ENCODE measurements at regions not wholly inside any gene's neighbourhood (a gene's known extent, or its start where the extent isn't known, plus 50 kb on each side); places are given as distances from the start of the nearest gene placed in this dataset.

DNA sequence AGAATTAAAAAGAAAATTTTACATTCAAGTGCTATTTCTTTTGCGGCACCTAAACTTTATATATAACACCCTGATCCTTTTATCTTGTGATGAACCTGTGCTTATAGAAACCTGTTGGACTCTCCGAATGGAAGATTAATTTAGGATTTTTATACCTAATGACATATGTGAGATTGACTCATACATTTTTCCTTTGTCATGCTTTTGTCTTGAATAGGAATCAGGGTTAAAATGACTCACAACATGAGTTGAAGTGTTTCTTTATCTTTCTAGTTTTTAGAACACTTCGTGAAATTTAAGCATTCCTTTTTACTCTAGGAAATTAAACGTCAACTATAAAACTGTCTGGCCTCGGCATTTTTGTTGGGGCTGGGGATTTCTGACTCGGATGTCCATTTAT lies 378.9 kb downstream of the PCDH20 start:
- no peak for DNase-seq (ENCODE audit: low read depth, low spot score)

DNA sequence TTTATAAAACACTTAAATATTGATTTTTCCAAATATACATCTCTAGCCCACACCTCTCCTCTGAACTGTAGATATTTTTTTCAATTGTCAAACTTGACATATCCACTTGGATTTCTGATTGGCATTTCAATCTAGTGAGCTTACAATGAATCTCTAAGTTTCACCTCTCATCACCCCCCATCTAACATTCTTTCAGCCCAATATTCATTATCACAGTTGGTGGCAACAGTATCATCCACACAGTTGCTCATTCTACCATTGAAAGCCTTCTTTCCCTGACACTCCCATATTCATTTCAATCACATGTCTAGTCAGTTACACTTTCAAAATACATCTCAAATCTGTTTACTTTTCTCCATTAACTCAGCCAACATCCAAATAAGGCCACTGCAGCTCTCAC lies 385.2 kb downstream of the PCDH20 start:
- DNase-seq (ENCODE audit: low read depth, low spot score), result no peak

DNA sequence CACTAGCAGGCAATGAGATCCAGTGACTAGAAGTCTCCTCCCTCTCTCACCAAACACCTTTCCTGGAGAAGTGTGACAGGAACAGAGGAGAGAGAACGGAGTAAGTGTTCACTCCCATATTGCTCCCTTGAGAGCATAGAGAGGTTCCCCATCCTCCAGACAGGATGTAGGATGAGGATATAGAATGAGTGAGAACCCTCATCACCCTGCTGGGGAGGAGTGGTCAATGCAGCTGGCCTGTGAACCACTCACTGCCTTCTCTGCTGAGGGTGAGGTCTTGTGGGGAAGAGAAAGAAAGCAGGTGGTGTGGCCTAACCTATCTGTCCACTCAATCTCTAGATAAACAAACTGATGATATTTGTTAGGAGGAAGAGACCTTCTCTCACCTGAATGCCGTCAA lies 386.6 kb downstream of the PCDH20 start:
- peak; percentile 2 for DNase-seq (ENCODE audit: low read depth, low spot score)

DNA sequence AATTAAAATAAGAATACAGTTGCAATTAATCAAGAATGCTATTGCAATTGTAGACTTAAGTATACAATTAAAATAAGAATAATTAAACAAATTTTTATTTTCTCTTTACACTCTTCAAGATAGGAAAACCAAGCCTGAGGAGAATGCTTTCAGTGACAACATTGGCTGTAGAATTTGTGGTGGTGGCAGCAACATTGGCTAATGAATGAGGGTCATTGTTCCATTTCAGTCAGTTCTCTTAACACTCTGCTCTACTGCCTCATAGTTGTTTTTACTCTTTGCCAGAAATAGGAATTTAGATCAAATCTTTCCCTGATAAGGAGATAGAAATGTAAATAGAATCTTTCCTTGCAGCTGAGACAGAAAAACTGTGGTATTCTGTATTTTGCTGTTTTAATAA lies 391.6 kb downstream of the PCDH20 start:
- DNase-seq (ENCODE audit: low read depth, low spot score), result no peak

DNA sequence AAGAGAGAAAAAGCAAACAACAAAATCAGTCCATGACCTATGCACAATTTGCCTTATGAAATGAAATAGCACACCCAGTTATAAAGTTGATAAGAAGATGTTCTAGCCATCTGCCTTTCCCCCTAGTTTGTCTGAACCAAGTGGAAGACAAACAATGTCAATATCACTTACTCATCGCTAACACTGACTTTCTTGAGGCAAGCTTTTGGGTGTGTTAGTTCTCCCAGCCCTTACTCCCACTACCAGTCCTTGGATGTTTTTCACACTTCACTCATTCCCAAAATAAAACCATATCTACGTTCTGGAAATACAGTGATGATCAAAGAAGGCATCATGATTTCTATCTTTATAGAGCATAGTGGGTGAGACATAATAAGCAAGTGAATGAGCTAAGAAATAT lies 393.8 kb downstream of the PCDH20 start:
- DNase-seq (ENCODE audit: low read depth, low spot score), result no peak

DNA sequence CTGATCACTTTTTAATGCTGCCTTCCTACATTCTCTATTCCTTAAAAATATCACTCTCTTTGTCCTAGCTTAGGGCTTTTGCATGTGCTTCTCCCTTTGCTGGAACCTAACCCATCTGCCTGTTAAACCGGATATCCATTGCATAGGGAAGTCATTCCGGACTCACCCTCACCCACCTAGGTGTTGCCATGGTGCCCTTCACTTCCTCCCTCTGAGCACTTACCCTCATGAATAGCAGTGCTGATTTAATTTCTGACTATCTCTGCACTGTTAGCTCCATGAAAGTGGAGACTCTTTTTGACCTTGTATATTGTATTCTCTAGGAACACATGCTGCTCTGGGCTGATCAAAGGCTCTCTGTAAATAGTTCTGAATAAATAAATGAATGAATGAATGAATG lies 401.9 kb downstream of the PCDH20 start:
- DNase-seq (ENCODE audit: low read depth, low spot score), result no peak

DNA sequence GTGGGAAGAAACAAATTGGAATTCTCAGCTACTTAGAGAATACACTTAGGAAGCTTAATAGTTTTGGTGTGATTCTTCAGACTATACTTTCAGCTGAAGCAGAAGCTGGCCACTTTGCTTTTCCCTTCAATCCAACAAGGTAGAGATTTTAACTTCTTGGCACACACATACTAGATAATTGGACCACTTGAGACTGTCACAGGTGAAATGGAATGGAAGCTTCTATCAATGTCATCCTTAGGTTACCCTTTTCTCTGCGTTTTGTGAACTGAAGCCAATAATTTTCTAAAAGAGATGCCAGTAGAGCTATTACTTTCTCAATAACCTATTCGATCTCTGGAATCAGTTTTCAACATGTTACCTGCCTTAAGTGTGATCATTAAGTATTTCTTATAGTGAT lies 405.3 kb downstream of the PCDH20 start:
- DNase-seq (ENCODE audit: low read depth, low spot score), result no peak

DNA sequence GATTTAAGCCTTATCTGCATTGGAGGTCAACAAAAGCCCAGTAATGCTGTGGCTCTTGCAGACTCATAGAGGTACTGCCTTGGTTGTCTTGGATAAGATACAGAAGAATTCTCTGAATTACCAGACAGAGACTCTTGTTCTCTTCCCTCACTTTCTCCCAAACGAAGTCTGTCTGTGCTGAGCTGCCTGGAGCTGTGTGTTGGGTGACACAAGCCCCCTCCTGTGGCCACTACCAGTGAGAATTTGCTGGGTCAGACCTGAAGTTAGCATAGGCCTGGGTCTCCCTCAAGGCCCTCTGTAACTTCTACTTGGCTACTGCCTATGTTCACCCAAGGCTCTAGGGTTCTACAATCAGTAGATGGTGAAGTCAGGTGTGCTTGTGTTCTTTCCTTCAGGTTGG lies 413.0 kb downstream of the PCDH20 start:
- no peak for DNase-seq (ENCODE audit: low read depth, low spot score)

DNA sequence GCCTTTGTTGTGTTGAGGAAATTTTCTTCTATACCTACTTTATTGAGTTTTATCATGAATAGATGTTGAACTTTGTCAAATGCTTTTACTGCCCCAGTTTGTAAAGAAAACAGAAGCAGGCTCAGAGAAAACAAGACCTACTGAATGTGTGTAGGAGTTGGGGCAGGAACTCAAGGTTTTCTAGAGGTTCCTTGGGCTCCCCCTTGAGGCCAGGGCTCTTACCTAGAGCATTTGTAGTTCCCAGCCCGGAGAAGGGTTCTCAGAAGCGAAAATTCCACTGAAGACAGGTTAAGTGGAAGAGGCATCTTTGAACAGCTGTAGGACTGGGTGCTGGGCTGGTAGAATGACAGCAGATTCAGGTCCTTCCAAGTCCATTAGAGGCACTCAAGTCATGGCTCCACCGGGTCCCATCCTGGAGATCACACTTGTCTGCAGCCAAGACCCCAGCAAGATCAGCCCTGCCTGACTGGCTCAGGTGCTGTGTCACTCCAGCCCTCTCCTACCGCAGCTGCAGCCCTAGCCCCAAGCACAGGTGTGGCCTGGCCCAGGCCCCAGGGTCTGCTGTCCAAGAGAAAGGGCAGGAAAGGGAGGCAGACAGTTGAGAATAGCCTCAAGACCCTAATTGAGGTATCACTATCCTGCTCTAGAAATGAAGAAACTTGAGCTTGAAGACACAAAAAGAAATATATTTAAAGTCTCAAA lies 425.5 kb downstream of the PCDH20 start:
- DNase-seq (ENCODE audit: low read depth, low spot score), result peak; percentile 28

DNA sequence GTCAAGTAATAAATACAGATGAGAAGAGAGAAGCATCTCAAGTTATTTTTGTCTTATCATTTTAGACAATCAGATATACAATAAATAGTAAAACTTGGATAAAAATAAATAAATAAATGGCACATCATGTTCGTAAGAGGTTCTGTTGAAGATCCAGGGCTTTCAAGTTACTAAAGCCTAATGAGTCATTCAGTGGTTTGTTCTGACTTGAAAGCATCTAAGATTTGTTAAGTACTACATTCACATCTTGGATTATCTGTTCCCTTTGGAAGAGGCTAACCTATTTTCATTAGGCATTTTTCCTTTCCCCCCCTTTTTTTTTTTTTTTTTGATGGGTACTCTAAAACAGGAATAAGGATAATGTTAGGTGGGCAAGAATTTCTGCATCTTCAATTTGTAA lies 429.3 kb downstream of the PCDH20 start:
- no peak for DNase-seq (ENCODE audit: low read depth, low spot score)

DNA sequence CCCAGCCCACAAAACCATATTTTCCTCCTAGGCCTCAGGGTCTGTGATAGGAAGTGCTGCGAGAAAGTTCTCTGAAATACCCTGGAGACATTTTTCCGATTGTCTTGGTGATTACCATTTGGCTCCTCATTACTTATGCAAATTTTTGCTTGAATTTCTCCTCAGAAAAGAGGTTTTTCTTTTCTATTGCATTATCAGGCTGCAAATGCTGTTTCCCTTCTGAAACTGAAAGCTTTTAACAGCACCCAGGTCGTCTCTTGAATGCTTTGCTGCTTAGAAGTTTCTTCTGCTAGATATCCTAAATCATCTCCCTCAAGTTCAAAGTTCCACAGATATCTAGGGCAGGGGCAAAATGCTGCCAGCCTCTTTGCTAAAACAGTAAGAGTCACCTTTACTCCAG lies 434.2 kb downstream of the PCDH20 start:
- no peak for DNase-seq (ENCODE audit: low read depth, low spot score)

DNA sequence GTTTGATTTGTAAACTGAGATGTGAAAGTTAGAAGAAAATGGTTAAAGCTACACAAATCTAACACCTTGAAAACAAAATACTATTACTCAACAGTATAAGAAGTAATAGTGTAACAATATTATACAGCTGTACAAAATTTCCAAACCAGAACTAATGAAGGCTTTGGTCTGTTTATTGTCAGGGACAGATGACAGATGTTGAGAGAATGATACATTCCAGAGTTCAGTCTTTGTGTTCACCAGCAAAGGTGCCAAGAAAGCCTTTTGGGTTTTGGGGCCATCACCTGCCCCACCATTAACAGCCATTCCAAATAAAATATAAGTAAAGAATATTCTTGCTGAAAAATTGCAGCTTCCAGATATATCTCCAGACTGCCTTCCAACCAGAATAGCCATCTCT lies 439.3 kb downstream of the PCDH20 start:
- no peak for DNase-seq (ENCODE audit: low read depth, low spot score)

DNA sequence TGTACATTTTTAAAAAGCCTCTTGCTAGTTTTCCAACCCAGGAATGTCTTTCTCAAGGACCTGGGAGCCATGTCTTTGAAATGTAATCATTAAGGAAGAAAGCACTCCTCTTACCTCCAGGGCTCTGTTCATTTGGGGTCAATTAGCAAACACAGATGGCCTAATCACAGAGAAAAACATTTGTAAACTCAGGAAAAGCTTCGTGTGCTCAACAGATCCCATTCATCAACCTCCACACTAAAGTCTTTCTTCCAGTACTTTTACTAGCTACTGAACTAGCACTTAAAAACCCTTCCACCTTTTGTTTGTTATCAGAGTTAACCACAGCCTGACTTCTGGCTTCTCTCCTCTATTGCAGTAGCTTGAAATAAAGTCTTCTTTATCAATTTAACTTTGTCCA lies 441.4 kb downstream of the PCDH20 start:
- DNase-seq (ENCODE audit: low read depth, low spot score), result no peak

DNA sequence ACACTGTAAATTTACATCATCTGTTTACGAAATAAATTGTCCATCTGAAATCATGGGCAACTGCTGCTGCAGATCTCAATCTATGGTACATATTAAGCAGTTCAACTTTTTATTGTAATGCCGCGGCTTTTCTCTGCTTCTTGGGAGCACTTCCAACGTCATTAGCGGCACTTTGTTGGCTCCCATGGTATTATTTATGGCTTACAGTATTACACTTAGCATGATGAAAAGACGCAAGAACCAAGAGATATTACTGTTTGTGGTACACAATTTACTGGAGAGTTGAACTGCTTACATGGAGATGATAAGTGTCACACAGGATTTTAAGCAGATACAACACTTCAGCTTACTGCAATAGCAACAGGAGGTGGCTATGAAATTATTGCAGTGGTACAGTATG lies 442.1 kb downstream of the PCDH20 start:
- DNase-seq (ENCODE audit: low read depth, low spot score), result no peak

DNA sequence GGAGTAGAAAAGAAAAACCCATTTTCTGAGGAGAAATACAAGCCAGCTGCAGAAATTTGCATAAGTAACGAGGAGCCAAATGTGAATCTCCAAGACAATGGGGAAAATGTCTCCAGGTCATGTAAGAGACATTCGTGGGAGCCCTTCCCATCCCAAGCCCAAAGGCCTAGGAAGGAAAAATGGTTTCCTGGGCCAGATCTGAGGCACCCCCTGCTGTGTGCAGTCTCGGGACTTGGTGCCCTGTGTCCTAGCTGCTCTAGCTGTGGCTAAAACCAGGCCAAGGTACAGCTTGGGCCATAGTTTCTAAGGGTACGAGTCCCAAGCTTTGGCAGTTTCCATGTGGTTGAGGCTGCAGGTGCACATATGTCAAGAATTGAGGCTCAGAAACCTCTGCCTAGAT lies 444.9 kb downstream of the PCDH20 start:
- no peak for DNase-seq (ENCODE audit: low read depth, low spot score)

DNA sequence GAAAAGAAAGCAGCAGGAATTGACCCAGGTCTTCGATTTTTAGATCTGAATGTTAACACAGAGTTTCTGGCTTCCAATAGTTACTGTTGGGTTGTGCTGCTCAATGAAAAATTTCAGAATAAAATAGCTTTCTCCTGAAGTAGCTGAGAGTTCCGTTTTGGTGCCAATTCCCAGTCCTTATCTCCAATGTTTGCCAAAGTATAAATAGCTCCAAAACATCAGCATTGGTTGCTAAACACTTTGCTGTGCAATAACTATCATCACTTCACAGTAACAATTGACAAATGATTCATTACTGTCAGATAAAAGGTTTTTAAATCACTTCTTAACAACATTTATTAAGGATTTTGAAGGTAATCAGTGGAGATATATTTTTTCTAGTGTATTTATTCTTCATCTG lies 446.0 kb downstream of the PCDH20 start:
- no peak for DNase-seq (ENCODE audit: low read depth, low spot score)

DNA sequence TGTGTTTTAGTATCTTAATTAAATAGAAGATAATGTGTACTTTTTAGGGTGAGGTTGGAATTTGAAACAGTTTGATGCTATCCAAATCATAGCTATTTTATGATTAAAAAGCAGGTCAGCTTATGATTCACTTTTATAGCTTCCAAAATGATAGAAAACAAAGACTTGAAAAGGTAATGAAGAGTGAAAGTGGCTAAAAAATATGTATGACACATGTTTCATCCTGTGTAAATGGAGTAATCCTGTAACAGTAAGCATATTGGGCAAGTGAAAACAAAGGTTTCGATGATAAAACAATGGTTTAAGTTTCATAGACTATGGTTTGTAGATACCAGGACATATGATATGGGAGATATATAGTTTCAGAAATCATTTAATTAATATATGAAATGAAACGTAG lies 456.2 kb downstream of the PCDH20 start:
- no peak for DNase-seq (ENCODE audit: low read depth, low spot score)

DNA sequence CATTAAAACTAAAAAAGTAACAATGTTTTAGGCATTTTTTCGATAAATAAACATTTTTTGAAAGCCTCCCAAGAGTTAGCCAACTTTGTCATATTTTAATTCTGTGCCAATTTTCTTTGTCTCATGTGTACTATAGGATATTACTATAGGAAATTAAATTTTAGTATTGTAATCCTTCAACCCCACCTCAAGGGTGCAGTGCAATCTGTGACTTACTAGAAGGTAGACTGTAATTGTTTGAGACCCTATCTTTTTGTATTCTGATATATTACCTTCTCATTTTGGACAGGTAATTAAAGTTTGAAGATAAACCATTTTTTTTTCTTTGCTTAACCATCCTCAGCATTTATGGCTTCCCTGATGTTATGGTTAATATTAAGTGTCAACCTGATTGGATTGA lies 457.8 kb downstream of the PCDH20 start:
- DNase-seq (ENCODE audit: low read depth, low spot score), result no peak

DNA sequence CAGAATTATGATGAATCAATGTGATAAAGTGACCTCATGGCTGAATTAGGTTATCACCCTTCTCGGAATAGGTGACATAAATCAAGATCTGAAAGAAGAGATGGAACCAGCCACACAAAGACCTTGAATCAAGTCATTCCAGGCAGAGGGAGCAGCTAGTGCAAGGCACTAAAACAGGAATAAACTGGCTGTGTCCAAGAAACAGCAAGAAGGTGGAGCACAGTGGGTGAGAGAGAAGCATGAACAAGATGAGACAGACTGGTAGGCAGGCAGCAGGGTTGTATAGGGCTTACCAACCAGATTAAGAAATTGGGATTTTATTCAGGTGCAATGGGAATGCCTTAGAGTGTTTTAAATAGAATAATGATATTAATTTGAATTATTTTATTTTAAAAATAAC lies 470.3 kb downstream of the PCDH20 start:
- no peak for DNase-seq (ENCODE audit: low read depth, low spot score)

DNA sequence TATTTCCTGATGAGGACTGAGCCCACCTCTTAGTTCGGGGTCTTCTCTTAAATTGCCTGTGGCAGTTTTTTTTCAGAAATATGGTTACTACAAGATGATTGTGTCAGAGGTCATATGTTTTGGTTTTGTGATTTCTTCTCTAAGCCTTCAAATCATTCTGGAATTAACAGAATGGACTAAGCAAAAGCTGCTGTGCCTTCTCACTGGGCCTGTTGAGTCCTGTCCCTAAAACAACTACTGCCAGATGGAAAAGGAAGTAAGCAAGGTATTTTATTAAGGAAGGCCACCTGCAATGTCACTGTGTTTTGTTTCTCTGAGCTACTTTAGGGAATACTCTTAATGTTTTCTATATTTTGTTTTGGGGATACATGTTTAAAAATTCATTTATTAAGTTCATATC lies 470.8 kb downstream of the PCDH20 start:
- DNase-seq (ENCODE audit: low read depth, low spot score), result no peak

DNA sequence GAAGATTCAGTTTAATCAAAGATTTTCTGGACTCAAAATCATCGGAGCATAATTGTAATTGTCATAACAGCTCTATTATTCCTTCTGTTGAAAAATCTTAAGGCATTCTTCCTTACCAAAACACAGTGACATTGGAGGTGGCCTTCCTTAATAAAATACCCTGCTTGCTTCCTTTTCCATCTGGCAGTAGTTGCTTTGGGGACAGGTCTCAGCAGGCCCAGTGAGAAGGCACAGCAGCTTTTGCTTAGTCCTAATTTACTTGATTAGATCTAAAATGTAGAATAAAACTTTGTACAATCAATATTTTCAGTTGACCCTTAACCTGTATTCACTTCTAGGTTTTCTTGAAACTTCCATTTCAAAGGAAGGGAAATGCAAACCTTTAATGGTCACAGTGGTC lies 471.6 kb downstream of the PCDH20 start:
- no peak for DNase-seq (ENCODE audit: low read depth, low spot score)

DNA sequence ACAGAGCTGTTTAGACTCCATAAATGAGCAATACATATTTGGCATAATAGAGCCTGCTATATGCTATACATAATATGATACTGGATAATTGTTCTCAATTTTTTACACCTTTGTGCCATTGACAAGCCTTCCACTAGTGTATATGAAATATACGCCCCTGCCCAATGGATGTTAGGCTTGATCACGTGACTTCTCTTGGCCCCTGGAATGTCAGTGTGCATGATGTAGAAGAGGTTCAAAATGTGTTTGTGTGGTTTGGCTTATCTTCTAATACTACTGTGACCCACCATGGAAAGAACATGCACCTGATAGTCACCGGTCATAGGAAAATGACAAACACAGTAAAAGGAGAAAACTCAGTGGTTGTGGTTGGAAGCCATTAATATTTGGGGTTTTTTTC lies 479.4 kb downstream of the PCDH20 start:
- DNase-seq (ENCODE audit: low read depth, low spot score), result no peak

DNA sequence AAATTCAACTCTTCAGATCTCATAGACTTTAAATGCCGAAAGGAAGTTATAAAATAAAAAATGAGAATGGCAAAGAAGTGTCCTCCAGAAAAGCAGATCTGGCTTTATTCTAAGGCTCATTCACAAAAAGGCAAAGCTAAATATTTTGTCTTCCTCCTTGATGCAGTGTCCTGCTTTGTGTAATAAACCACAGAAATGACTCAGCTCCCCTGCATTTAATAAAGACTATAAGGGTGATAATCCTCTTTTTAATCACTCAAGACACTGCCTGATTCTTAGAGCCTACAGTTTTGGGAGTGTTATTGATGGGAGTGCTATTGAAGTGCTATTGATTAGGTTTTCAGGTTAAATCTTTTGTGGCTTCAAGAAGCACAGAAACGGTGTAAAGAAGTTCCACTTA lies 482.0 kb downstream of the PCDH20 start:
- DNase-seq (ENCODE audit: low read depth, low spot score), result no peak

DNA sequence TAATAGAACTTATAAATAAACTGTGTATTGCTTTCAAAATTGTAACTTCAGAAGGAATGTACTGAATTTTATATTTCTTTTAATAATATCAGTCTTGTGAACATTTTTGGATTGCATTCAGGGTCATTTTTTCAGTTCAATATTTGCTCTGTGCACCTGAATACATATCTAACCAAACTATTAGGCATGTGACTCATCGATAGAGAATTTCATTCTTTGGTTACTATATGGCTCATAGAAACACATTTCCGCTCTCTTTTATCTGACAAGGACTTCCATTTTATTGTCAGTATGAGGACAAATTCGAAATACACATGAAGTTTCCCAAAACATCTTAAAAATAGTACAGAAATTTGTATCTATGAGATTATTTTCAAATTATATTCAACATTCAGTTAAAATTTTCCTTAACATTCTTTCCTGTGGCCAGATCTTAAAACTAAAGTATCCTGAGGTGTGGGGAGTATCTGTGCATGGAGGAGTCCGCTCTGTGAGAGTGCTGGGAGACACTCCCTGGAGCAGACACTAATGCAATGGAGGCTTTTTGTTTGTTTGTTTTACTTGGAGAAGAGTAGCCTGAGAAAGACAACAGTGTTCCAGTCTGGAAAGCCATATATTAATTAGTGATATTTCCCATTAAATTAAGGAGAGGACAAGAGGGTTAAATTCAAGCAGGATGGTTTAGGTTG lies 483.6 kb downstream of the PCDH20 start:
- DNase-seq (ENCODE audit: low read depth, low spot score), result no peak
